Naive thymus-derived CD8-positive, alpha-beta T cell (primary cell): ENCODE measurements at regions not wholly inside any gene's neighbourhood (a gene's known extent, or its start where the extent isn't known, plus 50 kb on each side); places are given as distances from the start of the nearest gene placed in this dataset.

Source experiments
- ATAC-seq, 2 donors: fragments of 150-1000 bp; cut with Tn5 transposase in 1 of 2; sonication (Bioruptor Pico), chemical (Tn5 transposase) in 1 of 2; 1 replicate in 1 of 2; 2 replicates in 1 of 2; pipeline ENCODE4 v1.10.0; 2021; ENCODE audit warnings: mild to moderate bottlenecking in 2 of 2, moderate library complexity in 2 of 2
- POLR2A ChIA-PET: fragments of 350-600 bp; sonication (Branson Sonifier 250); formaldehyde crosslinking; loops from one replicate; lab custom pipeline; 2021; ENCODE audit warnings: antibody characterized with exemption; lab: Charles Lee
- DNase-seq, 10 donors: peaks; one replicate each; pipeline versions ENCODE4 v3.0.0 to v3.0.0-alpha.2; 2020 to 2022
- H3K27ac Mint-ChIP-seq, 10 donors: one replicate each; pipeline ENCODE4 v1.8.0; 2020 to 2022; ENCODE audit warnings: mild to moderate bottlenecking in 10 of 10, mixed read lengths in 10 of 10, moderate library complexity in 4 of 10, inconsistent platforms in 1 of 10
- H3K27me3 Mint-ChIP-seq, 5 donors: one replicate each; pipeline ENCODE4 v1.8.0; 2021 to 2022; ENCODE audit warnings: mixed read lengths in 5 of 5
- H3K36me3 Mint-ChIP-seq, 3 donors: one replicate each; pipeline ENCODE4 v1.8.0; 2020 to 2022; ENCODE audit warnings: mixed read lengths in 3 of 3, mild to moderate bottlenecking in 2 of 3, inconsistent platforms in 1 of 3
- H3K4me1 Mint-ChIP-seq, 4 donors: one replicate each; pipeline ENCODE4 v1.8.0; 2021 to 2022; ENCODE audit warnings: mixed read lengths in 4 of 4
- H3K4me3 Mint-ChIP-seq, 10 donors: one replicate each; pipeline ENCODE4 v1.8.0; 2020 to 2022; ENCODE audit warnings: mild to moderate bottlenecking in 10 of 10, mixed read lengths in 10 of 10, moderate library complexity in 6 of 10, inconsistent platforms in 1 of 10
- H3K9me3 Mint-ChIP-seq, 9 donors: one replicate each; pipeline ENCODE4 v1.8.0; 2020 to 2022; ENCODE audit warnings: mixed read lengths in 9 of 9, mild to moderate bottlenecking in 3 of 9, inconsistent platforms in 1 of 9, moderate library complexity in 1 of 9

DNA sequence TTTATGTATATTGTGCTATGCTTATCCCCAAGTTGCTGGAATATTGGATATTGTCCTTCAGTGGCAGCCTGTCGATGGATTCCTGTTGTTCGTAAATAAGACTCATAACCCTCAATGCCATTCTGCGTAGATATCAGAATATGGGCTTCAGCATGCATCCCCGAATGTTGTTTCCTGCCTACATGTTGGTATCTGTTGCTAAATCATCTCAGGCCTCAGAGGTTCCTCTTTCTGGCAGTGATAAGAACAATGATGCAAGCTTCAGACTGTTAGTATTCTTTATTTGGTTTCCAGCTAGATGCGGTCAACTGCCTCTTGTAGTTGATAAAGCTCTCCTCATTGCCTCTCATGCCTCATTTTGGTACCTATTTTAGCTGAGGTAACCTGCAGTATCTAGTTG, 2082.6 kb downstream of the MRPL39 start:
- H3K36me3 Mint-ChIP-seq = no peaks in the 10 kb centered on the region
- H3K4me1 Mint-ChIP-seq = no peaks in the 10 kb centered on the region
- no peak for ATAC-seq
- DNase-seq = no peak
- no peaks in the 10 kb centered on the region for H3K27me3 Mint-ChIP-seq
- peaks cover 0 to 2% (median 0%) of the 10 kb centered on the region in 9 donors for H3K9me3 Mint-ChIP-seq
- POLR2A ChIA-PET = no interaction called here
- no peak overlapping the region for H3K4me3 Mint-ChIP-seq
- H3K27ac Mint-ChIP-seq = no peak overlapping the region

- no peak overlapping the region for H3K27ac Mint-ChIP-seq
- H3K36me3 Mint-ChIP-seq = no peaks in the 10 kb centered on the region
- no peak overlapping the region for H3K4me3 Mint-ChIP-seq
- no peaks in the 10 kb centered on the region for H3K4me1 Mint-ChIP-seq
- H3K27me3 Mint-ChIP-seq = no peaks in the 10 kb centered on the region
- H3K9me3 Mint-ChIP-seq = peaks cover 0 to 2% (median 0%) of the 10 kb centered on the region in 9 donors
- no peak for ATAC-seq
- POLR2A ChIA-PET = no interaction called here
- DNase-seq = no peak
These were observed 2084.5 kb downstream of the MRPL39 start for GRCh38 chr21:23522751-23523150.

DNA sequence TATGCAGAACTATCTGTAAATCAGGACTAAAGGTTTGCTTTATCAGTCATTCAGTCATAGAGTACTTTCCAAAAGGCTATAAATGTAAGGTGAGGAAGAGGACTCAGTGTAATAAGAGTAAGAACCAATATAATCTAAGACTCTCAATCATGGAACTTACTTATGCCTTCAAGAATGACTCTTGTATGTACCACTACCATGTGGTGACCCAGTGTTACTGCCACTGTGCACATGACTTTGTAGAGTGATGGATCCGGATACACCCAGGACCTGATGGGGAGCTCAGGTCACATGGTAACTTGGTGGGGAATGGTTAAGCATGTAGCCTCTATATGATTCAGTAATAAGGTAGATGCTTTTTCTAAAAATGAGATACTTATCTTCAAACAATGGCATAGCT, 2099.8 kb downstream of the MRPL39 start:
- no peak overlapping the region for H3K4me3 Mint-ChIP-seq
- DNase-seq (no peak), ATAC-seq (no peak)
- POLR2A ChIA-PET = no interaction called here
- H3K9me3 Mint-ChIP-seq = peaks cover 0 to 2% (median 0%) of the 10 kb centered on the region in 9 donors
- H3K4me1 Mint-ChIP-seq = no peaks in the 10 kb centered on the region
- H3K36me3 Mint-ChIP-seq = no peaks in the 10 kb centered on the region
- peaks cover 0 to 6% (median 2%) of the 10 kb centered on the region in 5 donors for H3K27me3 Mint-ChIP-seq
- no peak overlapping the region for H3K27ac Mint-ChIP-seq

DNA sequence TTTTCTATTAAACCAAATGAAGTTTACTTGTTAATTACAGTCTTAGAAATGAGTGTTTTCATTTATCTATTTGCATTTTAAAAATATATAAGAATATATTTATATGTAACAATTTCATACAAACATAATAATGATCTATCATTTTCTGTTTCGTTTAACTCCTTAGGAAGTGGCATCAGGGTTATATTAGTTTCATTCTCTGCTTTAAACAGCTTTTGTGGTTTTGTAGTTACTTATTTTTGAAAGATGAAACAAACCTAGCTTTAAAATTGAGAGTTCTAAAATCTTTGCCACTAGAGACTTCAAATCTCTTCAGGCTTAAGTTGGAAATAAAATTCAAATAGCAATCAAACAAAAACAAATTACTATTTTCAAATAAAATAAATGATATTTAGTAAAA, 2110.6 kb downstream of the MRPL39 start:
- no peak for DNase-seq
- H3K27me3 Mint-ChIP-seq = peaks cover 0 to 5% (median 0%) of the 10 kb centered on the region in 5 donors
- H3K27ac Mint-ChIP-seq = no peak overlapping the region
- POLR2A ChIA-PET = no interaction called here
- H3K4me1 Mint-ChIP-seq = no peaks in the 10 kb centered on the region
- peaks cover 0 to 14% (median 0%) of the 10 kb centered on the region in 9 donors for H3K9me3 Mint-ChIP-seq
- no peak overlapping the region for H3K4me3 Mint-ChIP-seq
- ATAC-seq = no peak
- no peaks in the 10 kb centered on the region for H3K36me3 Mint-ChIP-seq

GRCh38 chr21:23488245-23488644, 2119.0 kb downstream of the MRPL39 start:
- no peak for ATAC-seq
- Mint-ChIP-seq H3K36me3 (no peaks in the 10 kb centered on the region), H3K27ac (no peak overlapping the region), H3K9me3 (peaks cover 0 to 7% (median 0%) of the 10 kb centered on the region in 9 donors), H3K27me3 (peaks cover 0 to 3% (median 1%) of the 10 kb centered on the region in 5 donors), H3K4me3 (no peak overlapping the region), H3K4me1 (no peaks in the 10 kb centered on the region)
- POLR2A ChIA-PET = no interaction called here
- no peak for DNase-seq

DNA sequence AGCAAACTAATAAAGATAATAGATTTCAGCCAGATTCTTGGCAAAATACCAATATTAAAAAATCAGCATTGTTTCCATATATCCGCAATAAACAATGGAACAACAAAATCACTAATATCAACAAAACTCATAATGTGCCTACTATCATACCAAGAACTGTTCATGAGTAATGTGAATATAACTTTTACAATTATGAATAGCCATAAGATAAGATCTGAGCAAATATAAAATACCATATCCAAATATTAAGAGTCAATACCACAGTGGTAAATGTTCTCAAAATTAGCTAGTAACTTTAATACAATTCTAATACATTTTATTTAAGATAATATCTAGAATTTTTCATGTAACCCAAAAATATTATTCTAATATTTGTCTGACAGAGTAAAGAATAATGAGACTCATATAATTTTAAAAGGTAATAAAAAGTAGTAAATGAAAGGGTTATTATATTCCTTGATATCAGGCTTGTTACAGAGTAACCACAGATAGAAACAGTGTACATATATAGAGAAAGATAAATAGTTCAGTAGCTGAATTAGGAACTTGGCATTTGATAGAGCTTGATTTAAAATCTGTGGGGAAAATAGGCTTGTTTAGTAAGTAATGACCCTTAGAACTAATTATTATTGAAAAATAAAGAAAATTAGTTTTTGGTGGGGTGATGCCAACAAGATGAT, 2126.6 kb downstream of the MRPL39 start:
- Mint-ChIP-seq H3K9me3 (peaks cover 0 to 2% (median 0%) of the 10 kb centered on the region in 9 donors), H3K4me1 (no peaks in the 10 kb centered on the region), H3K36me3 (no peaks in the 10 kb centered on the region), H3K27ac (no peak overlapping the region), H3K27me3 (peaks cover 0 to 5% (median 0%) of the 10 kb centered on the region in 5 donors), H3K4me3 (no peak overlapping the region)
- ATAC-seq (no peak), DNase-seq (no peak)
- POLR2A ChIA-PET = no interaction called here

DNA sequence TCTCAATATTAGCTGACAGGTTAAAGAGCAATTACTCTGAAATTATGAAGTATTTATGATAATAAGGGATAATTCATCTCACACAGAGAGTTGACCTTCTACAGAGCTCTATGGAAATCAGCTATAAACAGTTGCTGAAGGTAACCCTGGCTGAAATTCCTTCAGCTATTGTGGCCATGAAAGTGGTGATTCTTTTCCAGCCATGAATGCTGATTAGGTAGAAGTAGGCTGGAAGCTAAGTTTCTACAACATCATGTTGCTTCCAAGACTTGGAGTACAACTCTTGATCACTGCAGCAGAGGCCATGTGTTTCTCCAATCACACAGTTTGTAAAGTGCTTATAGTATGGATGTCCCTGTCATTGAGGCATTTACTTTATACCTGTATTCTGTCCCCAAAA, 2128.9 kb downstream of the MRPL39 start:
- H3K27ac Mint-ChIP-seq = no peak overlapping the region
- POLR2A ChIA-PET = no interaction called here
- no peak overlapping the region for H3K4me3 Mint-ChIP-seq
- ATAC-seq = no peak
- peaks cover 0 to 2% (median 0%) of the 10 kb centered on the region in 9 donors for H3K9me3 Mint-ChIP-seq
- peaks cover 0 to 5% (median 0%) of the 10 kb centered on the region in 5 donors for H3K27me3 Mint-ChIP-seq
- no peak for DNase-seq
- H3K4me1 Mint-ChIP-seq = no peaks in the 10 kb centered on the region
- H3K36me3 Mint-ChIP-seq = no peaks in the 10 kb centered on the region

DNA sequence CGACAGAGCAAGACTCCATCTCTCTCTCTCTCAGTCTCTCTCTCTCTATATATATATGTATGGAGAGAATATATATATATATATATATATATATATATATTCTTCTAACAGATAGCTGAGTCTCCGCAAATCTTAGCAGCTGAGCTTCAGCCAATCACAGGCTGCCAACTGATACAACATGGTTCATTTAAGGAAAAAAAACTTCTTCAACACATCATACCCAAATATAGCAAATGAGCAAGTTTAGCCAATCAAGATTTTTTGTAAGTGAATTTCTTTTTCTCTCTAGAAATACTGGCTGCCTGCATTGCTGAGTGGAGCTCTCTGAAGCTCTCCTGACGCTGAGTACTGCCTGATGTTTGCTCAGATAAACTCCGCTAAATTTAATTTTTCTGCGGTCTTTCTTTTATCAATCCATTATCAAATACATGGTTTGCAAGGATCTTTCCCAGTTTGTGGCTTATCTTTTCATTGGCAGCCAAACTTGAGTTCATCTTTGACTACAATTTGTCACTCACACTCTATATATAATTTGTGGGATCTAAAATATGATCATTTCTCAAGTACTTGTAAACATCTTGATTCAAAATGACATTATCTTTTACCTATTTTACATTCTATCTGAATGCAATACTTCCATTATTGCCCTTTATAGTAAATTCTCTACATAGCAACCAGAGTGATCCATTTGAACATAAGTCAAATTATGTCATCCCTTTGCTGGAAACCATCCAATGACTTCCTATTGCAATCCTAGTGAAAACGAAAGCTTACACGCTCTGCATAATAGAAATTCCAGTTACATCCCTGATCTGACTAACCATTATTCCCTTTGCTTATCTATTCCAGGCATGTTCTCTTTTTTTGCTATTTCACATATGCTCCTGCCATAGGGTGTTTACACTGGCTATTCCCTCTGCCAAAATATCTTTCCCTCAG, 2131.7 kb downstream of the MRPL39 start:
- Mint-ChIP-seq H3K27me3 (peaks cover 0 to 5% (median 0%) of the 10 kb centered on the region in 5 donors), H3K36me3 (no peaks in the 10 kb centered on the region), H3K4me3 (no peak overlapping the region), H3K4me1 (no peaks in the 10 kb centered on the region), H3K27ac (no peak overlapping the region), H3K9me3 (peaks cover 0 to 2% (median 0%) of the 10 kb centered on the region in 9 donors)
- DNase-seq = no peak
- no peak for ATAC-seq
- POLR2A ChIA-PET = no interaction called here

GRCh38 chr21:23471877-23472276, 2135.4 kb downstream of the MRPL39 start:
- no peaks in the 10 kb centered on the region for H3K36me3 Mint-ChIP-seq
- DNase-seq = no peak
- H3K27me3 Mint-ChIP-seq = no peaks in the 10 kb centered on the region
- POLR2A ChIA-PET = no interaction called here
- H3K27ac Mint-ChIP-seq = no peak overlapping the region
- no peak overlapping the region for H3K4me3 Mint-ChIP-seq
- H3K9me3 Mint-ChIP-seq = no peaks in the 10 kb centered on the region
- no peaks in the 10 kb centered on the region for H3K4me1 Mint-ChIP-seq
- ATAC-seq = no peak

GRCh38 chr21:23463365-23463764, 2143.9 kb downstream of the MRPL39 start:
- ATAC-seq (no peak), DNase-seq (no peak)
- H3K27ac Mint-ChIP-seq = no peak overlapping the region
- no peaks in the 10 kb centered on the region for H3K27me3 Mint-ChIP-seq
- POLR2A ChIA-PET = no interaction called here
- no peaks in the 10 kb centered on the region for H3K4me1 Mint-ChIP-seq
- no peaks in the 10 kb centered on the region for H3K36me3 Mint-ChIP-seq
- H3K4me3 Mint-ChIP-seq = no peak overlapping the region
- peaks cover 0 to 12% (median 4%) of the 10 kb centered on the region in 9 donors for H3K9me3 Mint-ChIP-seq

DNA sequence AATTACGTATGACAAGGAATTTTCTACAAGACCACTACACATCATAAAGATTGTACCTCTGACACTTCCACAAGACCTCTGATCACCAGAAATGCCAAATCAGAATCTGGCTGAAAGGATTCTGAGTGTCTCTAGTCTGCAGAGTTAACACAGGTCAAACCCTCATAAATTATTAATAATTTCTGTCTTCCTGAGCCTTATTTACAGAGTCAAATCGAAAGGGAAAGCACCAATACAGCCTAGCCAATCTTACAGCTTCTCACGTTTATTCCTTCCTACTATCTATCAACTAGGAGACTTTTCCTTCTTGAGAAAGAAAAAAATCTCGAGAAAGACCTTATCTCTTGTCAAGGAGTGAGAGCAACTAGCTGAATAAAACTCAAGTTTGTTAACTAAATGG, 2151.6 kb downstream of the MRPL39 start:
- ATAC-seq (no peak), DNase-seq (no peak)
- peaks cover 0 to 4% (median 0%) of the 10 kb centered on the region in 5 donors for H3K27me3 Mint-ChIP-seq
- no peak overlapping the region for H3K4me3 Mint-ChIP-seq
- H3K4me1 Mint-ChIP-seq = peaks cover 0 to 3% (median 0%) of the 10 kb centered on the region in 4 donors
- H3K27ac Mint-ChIP-seq = no peak overlapping the region
- POLR2A ChIA-PET = no interaction called here
- H3K36me3 Mint-ChIP-seq = no peaks in the 10 kb centered on the region
- H3K9me3 Mint-ChIP-seq = peaks cover 0 to 1% (median 0%) of the 10 kb centered on the region in 9 donors

GRCh38 chr21:23452384-23453083, 2154.7 kb downstream of the MRPL39 start:
- Mint-ChIP-seq H3K27me3 (peaks cover 0 to 4% (median 0%) of the 10 kb centered on the region in 5 donors), H3K36me3 (no peaks in the 10 kb centered on the region), H3K4me1 (peaks cover 0 to 3% (median 0%) of the 10 kb centered on the region in 4 donors), H3K9me3 (peaks cover 0 to 2% (median 0%) of the 10 kb centered on the region in 9 donors), H3K27ac (peak overlapping the region in 1 of 10 donors; percentile 29), H3K4me3 (no peak overlapping the region)
- DNase-seq = no peak
- ATAC-seq = no peak
- POLR2A ChIA-PET = no interaction called here

DNA sequence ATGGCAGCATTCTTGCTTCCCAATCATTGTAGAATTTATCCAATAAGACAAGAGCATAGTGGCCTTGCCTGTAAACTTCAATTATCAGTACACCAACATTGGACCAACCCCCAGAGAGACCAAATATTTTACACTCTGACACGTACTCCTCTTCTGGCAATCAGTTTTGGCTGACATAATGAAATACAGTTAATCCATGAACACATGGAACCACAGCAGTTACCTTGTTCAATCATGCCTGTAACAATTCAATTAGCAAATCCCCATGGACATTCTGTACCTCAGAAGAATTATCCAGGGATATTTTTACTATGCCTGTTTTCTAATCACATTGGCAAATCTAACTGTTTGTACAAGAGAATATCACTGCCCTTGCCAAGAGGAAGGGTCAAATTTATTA, 2162.0 kb downstream of the MRPL39 start:
- no peak overlapping the region for H3K27ac Mint-ChIP-seq
- no peak for DNase-seq
- H3K4me3 Mint-ChIP-seq = no peak overlapping the region
- POLR2A ChIA-PET = no interaction called here
- H3K4me1 Mint-ChIP-seq = no peaks in the 10 kb centered on the region
- H3K36me3 Mint-ChIP-seq = no peaks in the 10 kb centered on the region
- peaks cover 0 to 2% (median 0%) of the 10 kb centered on the region in 9 donors for H3K9me3 Mint-ChIP-seq
- H3K27me3 Mint-ChIP-seq = peaks cover 0 to 1% (median 0%) of the 10 kb centered on the region in 5 donors
- no peak for ATAC-seq
